IMR-90 (cell line): ENCODE measurements at regions not wholly inside any gene's neighbourhood (a gene's known extent, or its start where the extent isn't known, plus 50 kb on each side); places are given as distances from the start of the nearest gene placed in this dataset.

ENCODE experiments used
- ATAC-seq: fragments of 200-7000 bp; cut with Tn5 transposase; 2 replicates; pipeline ENCODE4 v1.9.1; 2020; ENCODE audit warnings: low read depth, mild to moderate bottlenecking, moderate library complexity
- BruUV-seq: library from RNA; stranded (reverse); fragments of 400-500 nt; replicated peaks from 2 replicates; lab custom pipeline; 2021; lab: Mats Ljungman, UMichigan
- CTCF ChIA-PET: fragments of 300-600 bp; formaldehyde crosslinking; extraction: SDS; loops from one replicate; lab custom pipeline; 2021; ENCODE audit warnings: antibody characterized with exemption; lab: Yijun Ruan, JAX
- POLR2A ChIA-PET: fragments of 300-600 bp; sonication (Branson Sonifier 250); formaldehyde crosslinking; loops from one replicate; lab custom pipeline; 2022; ENCODE audit warnings: antibody characterized with exemption; ENCODE audit not compliant: unreplicated experiment; lab: Charles Lee
- DNase-seq: peaks from one replicate; pipeline ENCODE4 v3.0.0; 2013
- H2AFZ ChIP-seq: replicated peaks from 2 replicates; pipeline ENCODE3; 2013; ENCODE audit warnings: low read length, mild to moderate bottlenecking; ENCODE audit not compliant: poor library complexity
- H2AK5ac ChIP-seq: 2 replicates; pipeline ENCODE4 v1.6.1; 2013; ENCODE audit warnings: low read depth, low read length, inconsistent platforms
- H2AK9ac ChIP-seq: replicated peaks from 2 replicates; pipeline ENCODE3; 2013; ENCODE audit warnings: mild to moderate bottlenecking, low read depth, low read length, moderate library complexity; ENCODE audit not compliant: poor library complexity
- H2BK120ac ChIP-seq: 2 replicates; pipeline ENCODE4 v1.6.1; 2013; ENCODE audit warnings: low read depth, low read length, inconsistent platforms
- H2BK15ac ChIP-seq: 3 replicates; pipeline ENCODE4 v1.6.1; 2013; ENCODE audit warnings: low read depth, low read length, inconsistent platforms
- H2BK20ac ChIP-seq: 2 replicates; pipeline ENCODE4 v1.6.1; 2013; ENCODE audit warnings: low read depth, mild to moderate bottlenecking, inconsistent platforms, low read length, moderate library complexity
- H2BK5ac ChIP-seq: 2 replicates; pipeline ENCODE4 v1.6.1; 2013; ENCODE audit warnings: mild to moderate bottlenecking, low read depth, low read length, inconsistent platforms; ENCODE audit not compliant: poor library complexity, severe bottlenecking
- H3K14ac ChIP-seq: replicated peaks from 2 replicates; pipeline ENCODE4 v1.6.1; 2013; ENCODE audit warnings: low read depth, low read length, inconsistent platforms
- H3K18ac ChIP-seq: 2 replicates; pipeline ENCODE4 v1.6.1; 2013; ENCODE audit warnings: low read depth, low read length, control low read depth
- H3K23ac ChIP-seq: 2 replicates; pipeline ENCODE4 v1.6.1; 2013; ENCODE audit warnings: low read depth, low read length, inconsistent platforms
- H3K27ac ChIP-seq: 2 replicates; pipeline ENCODE4 v1.5.1; 2013; ENCODE audit warnings: mild to moderate bottlenecking, control low read depth, low read length; ENCODE audit not compliant: insufficient read depth
- H3K27me3 ChIP-seq: 2 replicates; pipeline ENCODE4 v1.6.1; 2013; ENCODE audit warnings: low read length; ENCODE audit not compliant: control insufficient read depth, insufficient read depth
- H3K36me3 ChIP-seq: 2 replicates; pipeline ENCODE4 v1.6.1; 2013; ENCODE audit warnings: low read length, mixed read lengths; ENCODE audit not compliant: control insufficient read depth, insufficient read depth
- H3K4ac ChIP-seq: 2 replicates; pipeline ENCODE4 v1.6.1; 2013; ENCODE audit warnings: low read depth, low read length, inconsistent platforms
- H3K4me1 ChIP-seq: 2 replicates; pipeline ENCODE4 v1.6.1; 2013; ENCODE audit warnings: low read length, mixed read lengths; ENCODE audit not compliant: control insufficient read depth, insufficient read depth
- H3K4me2 ChIP-seq: 2 replicates; pipeline ENCODE4 v1.6.1; 2013; ENCODE audit warnings: low read depth, mild to moderate bottlenecking, control low read depth, low read length, moderate library complexity
- H3K4me3 ChIP-seq: 2 replicates; pipeline ENCODE4 v1.5.1; 2013; ENCODE audit warnings: low read depth, mild to moderate bottlenecking, control low read depth, low read length, moderate library complexity; ENCODE audit not compliant: insufficient read depth
- H3K56ac ChIP-seq: 2 replicates; pipeline ENCODE4 v1.6.1; 2013; ENCODE audit warnings: low read length, inconsistent platforms; ENCODE audit not compliant: insufficient read depth; ENCODE audit errors: extremely low read depth
- H3K79me1 ChIP-seq, 2 experiments: 2 replicates each; pipeline ENCODE4 v1.6.1; 2013; ENCODE audit warnings: low read length in 2 of 2, inconsistent platforms in 1 of 2, low read depth in 1 of 2
- H3K9ac ChIP-seq: 2 replicates; pipeline ENCODE4 v1.6.1; 2013; ENCODE audit warnings: low read depth, low read length, control low read depth
- H3K9me1 ChIP-seq: 2 replicates; pipeline ENCODE4 v1.6.1; 2013; ENCODE audit warnings: low read length, inconsistent platforms; ENCODE audit not compliant: insufficient read depth
- H3K9me3 ChIP-seq: 2 replicates; pipeline ENCODE4 v1.6.1; 2013; ENCODE audit warnings: low read length; ENCODE audit not compliant: control insufficient read depth, insufficient read depth
- H4K20me1 ChIP-seq: 2 replicates; pipeline ENCODE4 v1.6.1; 2013; ENCODE audit warnings: low read length, inconsistent platforms; ENCODE audit not compliant: insufficient read depth
- H4K5ac ChIP-seq: 2 replicates; pipeline ENCODE4 v1.6.1; 2013; ENCODE audit warnings: mild to moderate bottlenecking, low read depth, low read length, control low read depth
- H4K8ac ChIP-seq, 2 experiments: 2 replicates each; pipeline ENCODE4 v1.6.1; 2013; ENCODE audit warnings: low read depth in 2 of 2, low read length in 2 of 2, control low read depth in 1 of 2, inconsistent platforms in 1 of 2
- H4K91ac ChIP-seq: 2 replicates; pipeline ENCODE4 v1.6.1; 2013; ENCODE audit warnings: low read depth, low read length, inconsistent platforms; ENCODE audit not compliant: insufficient read depth
- BHLHE40 ChIP-seq: fragments of 150-350 bp; IDR thresholded peaks from 2 replicates; pipeline ENCODE4 v1.6.1; 2016; ENCODE audit warnings: mild to moderate bottlenecking, low read depth, low read length
- CEBPB ChIP-seq: IDR thresholded peaks from 2 replicates; pipeline ENCODE4 v1.6.1; 2012; ENCODE audit warnings: low read depth, low read length, improper control_type of control experiment
- CHD1 ChIP-seq: IDR thresholded peaks from 2 replicates; pipeline ENCODE4 v1.6.1; 2012; ENCODE audit warnings: low read depth, low read length, improper control_type of control experiment
- CTCF ChIP-seq: conservative IDR thresholded peaks from 2 replicates; pipeline ENCODE4 v1.5.1; 2012; ENCODE audit warnings: mild to moderate bottlenecking, low read depth, low read length, improper control_type of control experiment
- ELK1 ChIP-seq: fragments of 150-350 bp; IDR thresholded peaks from 2 replicates; pipeline ENCODE4 v1.6.1; 2016; ENCODE audit warnings: low read depth, mild to moderate bottlenecking, low read length, moderate library complexity, borderline replicate concordance
- FOS ChIP-seq: fragments of 150-350 bp; IDR thresholded peaks from 2 replicates; pipeline ENCODE4 v1.6.1; 2016; ENCODE audit warnings: low read depth, low read length
- MAFK ChIP-seq: IDR thresholded peaks from 2 replicates; pipeline ENCODE4 v1.6.1; 2012; ENCODE audit warnings: low read depth, low read length, improper control_type of control experiment
- MAZ ChIP-seq: IDR thresholded peaks from 2 replicates; pipeline ENCODE4 v1.6.1; 2012; ENCODE audit warnings: low read depth, mild to moderate bottlenecking, low read length, improper control_type of control experiment, moderate library complexity, borderline replicate concordance
- MXI1 ChIP-seq: IDR thresholded peaks from 2 replicates; pipeline ENCODE4 v1.6.1; 2012; ENCODE audit warnings: low read depth, mild to moderate bottlenecking, low read length, moderate library complexity, borderline replicate concordance
- NFE2L2 ChIP-seq: fragments of 150-350 bp; IDR thresholded peaks from 2 replicates; pipeline ENCODE4 v1.6.1; 2016; ENCODE audit warnings: low read depth, mild to moderate bottlenecking, low read length
- POLR2A ChIP-seq: IDR thresholded peaks from 2 replicates; pipeline ENCODE4 v1.6.1; 2012; ENCODE audit warnings: mild to moderate bottlenecking, low read depth, low read length
- RAD21 ChIP-seq: IDR thresholded peaks from 2 replicates; pipeline ENCODE4 v1.6.1; 2012; ENCODE audit warnings: low read length, improper control_type of control experiment
- RCOR1 ChIP-seq: IDR thresholded peaks from 2 replicates; pipeline ENCODE4 v1.6.1; 2012; ENCODE audit warnings: mild to moderate bottlenecking, low read length, improper control_type of control experiment; ENCODE audit not compliant: insufficient replicate concordance
- RFX5 ChIP-seq: IDR thresholded peaks from 2 replicates; pipeline ENCODE4 v1.8.0; 2012; ENCODE audit warnings: low read depth, mild to moderate bottlenecking, low read length, moderate library complexity
- SMC3 ChIP-seq: fragments of 150-350 bp; IDR thresholded peaks from 2 replicates; pipeline ENCODE4 v1.6.1; 2016; ENCODE audit warnings: low read depth, mild to moderate bottlenecking, antibody characterized with exemption, low read length, moderate library complexity
- WGBS, 2 experiments: methylation state at CpG; one replicate each; pipeline versions ENCODE4 v1.1.5 to v1.1.7; 2013; ENCODE audit warnings: missing lambda C conversion rate in 2 of 2; ENCODE audit not compliant: insufficient read length in 1 of 2; ENCODE audit errors: extremely low coverage in 2 of 2; 5-methylcytosine and 5-hydroxymethylcytosine counted together
- dilution Hi-C: fragments of 300-500 bp; cut with HindIII; formaldehyde crosslinking; loops from one replicate; pipeline ENCODE4 v1.14.3; 2018; ENCODE audit warnings: low sequenced_read_pairs; ENCODE audit not compliant: unreplicated experiment
- in situ Hi-C: fragments of 300-500 bp; cut with MboI; formaldehyde crosslinking; loops from 3 replicates; pipeline ENCODE4 v1.14.3; 2019; ENCODE audit warnings: low sequenced_read_pairs, inconsistent platforms, mixed read lengths
- intact Hi-C: fragments of 100-400 bp; cut with micrococcal nuclease; formaldehyde crosslinking; loops from 2 replicates; pipeline ENCODE4 v1.10.0; 2022
- TF ChIP-seq, protein P1 (sequence below): fragments of 150-350 bp; IDR thresholded peaks from 2 replicates; pipeline ENCODE4 v1.6.1; 2017; ENCODE audit warnings: mild to moderate bottlenecking, antibody characterized with exemption, low read length, low read depth

DNA sequence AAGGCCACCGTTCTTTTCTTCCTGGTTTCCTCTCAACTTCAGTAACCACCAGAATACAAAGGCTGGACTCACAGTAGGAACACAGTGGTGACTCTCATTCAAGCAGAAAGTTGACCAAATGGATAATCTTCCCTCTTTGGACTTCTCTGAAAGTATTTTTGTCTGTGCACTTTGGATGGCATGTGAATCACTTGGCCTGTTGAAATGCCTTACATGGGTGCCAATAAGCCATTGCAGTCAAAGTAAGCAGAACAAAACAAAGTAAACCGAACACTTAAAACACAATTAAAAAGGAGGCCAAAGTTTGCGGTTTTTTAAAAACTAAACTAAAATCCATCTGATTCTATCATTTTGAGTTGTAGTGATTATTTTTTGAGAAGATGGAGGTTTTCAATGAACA is 370.1 kb upstream of the DDHD1 start:
- CTCF ChIA-PET: no interaction called here
- intact Hi-C loops (no loop called here), in situ Hi-C loops (no loop called here), dilution Hi-C loops (no loop called here)
- no peak overlapping the region for H3K4ac ChIP-seq
- no peak overlapping the region for H2AFZ ChIP-seq
- H3K9ac ChIP-seq: no peak overlapping the region
- no peak for DNase-seq
- H3K4me2 ChIP-seq: no peak overlapping the region
- H3K4me3 ChIP-seq: no peak overlapping the region
- no peak for TF ChIP-seq CTCF
- TF ChIP-seq BHLHE40: no peak
- TF ChIP-seq RCOR1: no peak
- TF ChIP-seq ELK1: no peak
- TF ChIP-seq RAD21: no peak
- no peak for TF ChIP-seq FOS
- TF ChIP-seq, protein P1, sequence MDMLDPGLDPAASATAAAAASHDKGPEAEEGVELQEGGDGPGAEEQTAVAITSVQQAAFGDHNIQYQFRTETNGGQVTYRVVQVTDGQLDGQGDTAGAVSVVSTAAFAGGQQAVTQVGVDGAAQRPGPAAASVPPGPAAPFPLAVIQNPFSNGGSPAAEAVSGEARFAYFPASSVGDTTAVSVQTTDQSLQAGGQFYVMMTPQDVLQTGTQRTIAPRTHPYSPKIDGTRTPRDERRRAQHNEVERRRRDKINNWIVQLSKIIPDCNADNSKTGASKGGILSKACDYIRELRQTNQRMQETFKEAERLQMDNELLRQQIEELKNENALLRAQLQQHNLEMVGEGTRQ: no peak
- no peak for TF ChIP-seq POLR2A
- TF ChIP-seq MAZ: no peak
- TF ChIP-seq CEBPB: no peak
- no peak for TF ChIP-seq NFE2L2
- TF ChIP-seq RFX5: no peak
- TF ChIP-seq MXI1: no peak
- TF ChIP-seq SMC3: no peak
- TF ChIP-seq MAFK: no peak
- no peak for TF ChIP-seq CHD1
- no peak overlapping the region for H3K27ac ChIP-seq
- no peaks in the 10 kb centered on the region for H3K9me3 ChIP-seq
- H3K36me3 ChIP-seq: no peaks in the 10 kb centered on the region
- no peak overlapping the region for H4K8ac ChIP-seq
- BruUV-seq: no TSS peak
- H2BK15ac ChIP-seq: 0 out of 3 replicates have a peak overlapping the region, but pooled peaks have one; percentile 73
- H3K27me3 ChIP-seq: no peaks in the 10 kb centered on the region
- peaks cover 29% of the 10 kb centered on the region for H3K4me1 ChIP-seq
- WGBS, 2 experiments: no CpG with 5 or more reads among the region's 3 CpGs
- H4K91ac ChIP-seq: no peak overlapping the region; the same call in 1 of the 2 replicates
- H3K56ac ChIP-seq: no peak overlapping the region
- no peak overlapping the region for H3K18ac ChIP-seq
- H3K9me1 ChIP-seq: peaks cover 12% of the 10 kb centered on the region
- no peak for ATAC-seq
- no peak overlapping the region for H2BK5ac ChIP-seq
- no peaks in the 10 kb centered on the region for H4K20me1 ChIP-seq
- H3K79me1 ChIP-seq: no peaks in the 10 kb centered on the region
- POLR2A ChIA-PET: no interaction called here
- no peak overlapping the region for H3K23ac ChIP-seq
- no peak overlapping the region for H3K14ac ChIP-seq
- H2AK5ac ChIP-seq: no peak overlapping the region
- H4K5ac ChIP-seq: no peak overlapping the region
- no peak overlapping the region for H2BK120ac ChIP-seq
- H2BK20ac ChIP-seq: no peak overlapping the region
- no peak overlapping the region for H2AK9ac ChIP-seq
